ENCODE measurements at regions not wholly inside any gene's neighbourhood (a gene's known extent, or its start where the extent isn't known, plus 50 kb on each side); places are given as distances from the start of the nearest gene placed in this dataset.

DNA sequence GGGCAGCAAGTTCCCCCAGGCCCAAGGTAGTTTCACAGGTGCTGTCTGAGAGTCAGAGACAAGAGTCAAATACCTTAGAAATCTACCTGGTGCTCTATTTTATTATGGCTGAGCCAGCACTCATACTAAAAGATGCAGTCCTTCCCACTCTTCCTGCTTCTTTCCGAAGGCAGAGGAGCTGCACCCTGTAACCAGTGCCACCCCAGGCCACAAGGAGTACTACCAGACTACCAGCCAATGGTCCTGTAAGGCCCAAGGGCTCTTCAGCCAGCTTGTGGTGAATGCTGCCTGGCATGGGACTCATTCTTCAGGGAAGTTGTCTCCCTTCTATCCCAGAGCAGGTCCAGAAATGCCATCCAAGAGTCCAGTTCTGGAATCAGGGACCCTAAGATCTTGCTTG is 203.8 kb upstream of the DUSP10 start:
- DNase-seq = no peak

DNA sequence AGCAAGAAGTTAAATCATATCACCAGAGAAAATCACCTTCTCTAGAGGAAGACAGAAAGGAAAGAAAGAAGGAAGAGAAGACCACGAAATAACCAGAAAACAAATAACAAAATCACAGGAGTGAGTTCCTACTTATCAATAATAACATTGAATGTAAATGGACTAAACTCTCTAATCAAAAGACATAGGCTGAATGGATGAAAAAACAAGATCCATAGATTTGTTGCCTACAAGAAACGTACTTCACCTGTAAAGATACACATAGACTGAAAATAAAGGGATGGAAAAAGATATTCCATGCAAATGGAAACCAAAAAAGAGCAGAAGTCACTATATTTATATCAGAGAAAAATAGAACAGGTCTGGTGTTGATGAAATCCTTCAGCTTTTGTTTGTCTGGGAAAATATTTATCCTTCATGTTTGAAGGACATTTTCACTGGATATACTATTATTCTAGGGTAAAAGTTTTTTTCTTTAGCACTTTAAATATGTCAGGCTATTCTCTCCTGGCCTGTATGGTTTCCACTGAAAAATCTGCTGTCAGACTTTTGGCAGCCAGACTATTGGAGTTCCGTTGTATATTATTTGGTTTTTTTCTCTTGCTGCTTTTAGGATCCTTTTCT is 202.5 kb upstream of the DUSP10 start:
- no peak for DNase-seq

DNA sequence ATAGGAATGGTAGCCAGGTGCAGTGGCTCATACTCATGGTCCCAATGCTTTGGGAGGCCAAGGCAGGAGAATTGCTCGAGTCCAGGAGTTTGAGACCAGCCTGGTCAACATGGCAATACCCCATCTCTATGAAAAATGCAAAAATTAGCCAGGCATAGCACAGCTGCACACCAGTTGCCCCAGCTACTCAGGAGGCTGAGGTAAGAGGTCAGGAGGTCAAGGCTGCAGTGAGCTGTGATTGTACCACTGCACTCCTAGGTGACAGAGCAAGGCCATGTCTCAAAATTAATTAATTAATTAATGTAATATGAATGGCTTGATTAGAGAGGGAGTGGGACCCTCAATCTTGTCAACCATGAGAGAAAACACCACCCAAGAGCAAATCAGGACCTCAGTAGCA is 198.7 kb upstream of the DUSP10 start:
- DNase-seq = no peak

DNA sequence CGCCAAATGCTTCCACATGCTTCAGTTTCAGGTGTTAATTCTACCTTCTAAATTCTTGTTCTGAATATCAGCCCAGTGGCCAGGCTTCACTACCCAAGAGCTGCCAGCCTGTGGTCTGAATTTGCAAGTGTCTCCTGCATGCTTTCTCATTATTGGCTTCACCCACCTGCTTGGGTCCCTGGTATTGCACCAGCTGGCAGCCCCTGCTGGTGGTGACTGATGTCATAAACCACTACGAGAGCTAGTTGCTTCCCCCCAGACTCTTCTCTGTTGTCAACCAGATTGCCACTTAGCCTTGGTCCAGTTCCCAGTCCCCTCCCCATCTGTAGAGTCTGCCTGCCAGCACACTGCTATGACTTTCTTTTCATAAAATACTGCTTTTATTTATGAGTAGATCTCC is 197.7 kb upstream of the DUSP10 start:
- no peak for DNase-seq

DNA sequence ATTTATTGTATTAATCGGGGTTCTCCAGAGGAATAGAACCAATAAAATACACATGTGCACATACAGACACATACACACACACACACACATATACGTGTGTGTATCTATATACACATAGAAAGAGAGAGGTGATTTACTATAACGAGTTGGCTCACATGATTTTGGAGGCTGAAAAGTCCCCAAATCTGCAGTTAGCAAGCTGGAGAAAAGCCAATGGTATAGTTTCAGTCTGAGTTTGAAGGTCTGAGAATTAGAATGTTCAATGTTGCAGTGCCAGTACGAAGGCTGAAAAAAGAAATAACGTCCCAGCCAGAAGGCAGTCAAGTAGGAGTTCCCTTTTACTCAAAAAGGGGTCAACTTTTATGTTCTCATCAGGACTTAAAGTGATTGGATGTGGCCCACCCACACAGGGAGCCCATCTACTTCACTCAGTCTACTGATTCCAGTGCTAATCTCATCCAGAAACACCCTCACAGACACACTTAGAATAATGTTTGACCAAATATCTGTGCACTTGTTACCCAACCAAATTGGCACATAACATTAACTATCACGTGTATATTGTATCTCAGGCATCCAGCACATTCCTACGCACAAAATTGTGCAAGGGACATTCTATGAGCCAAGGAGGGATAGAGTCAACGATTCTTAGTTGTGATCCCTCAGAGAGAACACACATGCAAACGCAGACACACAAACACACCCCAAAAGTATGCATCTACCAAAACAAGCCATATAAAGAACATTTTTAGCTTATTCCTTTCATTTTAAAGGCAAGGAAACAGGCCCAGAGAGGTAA is 195.5 kb upstream of the DUSP10 start:
- DNase-seq = no peak

DNA sequence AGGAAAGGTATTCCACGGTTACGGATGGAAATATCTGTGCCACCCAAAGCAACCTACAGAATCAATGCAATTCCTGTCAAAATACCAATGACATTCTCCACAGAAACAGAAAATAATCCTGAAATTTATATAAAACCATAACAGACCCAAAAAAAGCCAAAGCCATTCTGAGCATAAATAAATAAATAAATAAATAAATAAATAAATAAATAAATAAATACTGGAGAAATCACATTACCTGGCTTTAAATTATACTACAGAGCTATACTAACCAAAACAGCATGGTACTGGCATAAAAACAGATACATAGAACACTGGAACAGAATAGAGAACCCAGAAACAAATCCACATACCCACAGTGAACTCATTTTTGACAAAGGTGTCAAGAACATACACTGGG is 191.9 kb upstream of the DUSP10 start:
- no peak for DNase-seq

DNA sequence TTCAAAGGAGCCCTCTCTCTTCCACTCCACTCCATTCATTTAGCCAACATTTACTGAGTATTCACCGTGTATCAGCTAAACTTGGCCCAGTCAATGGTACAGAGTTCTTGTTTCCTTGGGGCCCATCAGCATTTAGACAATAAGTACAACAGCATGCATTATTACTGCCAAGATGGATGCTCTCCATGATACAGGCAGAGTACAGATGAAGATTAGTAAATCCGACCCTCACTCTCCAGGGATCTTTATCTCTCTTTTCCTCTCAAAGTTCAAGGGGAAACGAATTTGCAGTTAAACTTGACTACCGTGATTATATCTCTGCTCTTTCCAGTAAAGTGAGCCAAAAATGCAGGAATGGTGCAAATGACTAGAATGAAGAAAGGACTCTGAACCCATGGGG is 184.6 kb upstream of the DUSP10 start:
- no peak for DNase-seq

DNA sequence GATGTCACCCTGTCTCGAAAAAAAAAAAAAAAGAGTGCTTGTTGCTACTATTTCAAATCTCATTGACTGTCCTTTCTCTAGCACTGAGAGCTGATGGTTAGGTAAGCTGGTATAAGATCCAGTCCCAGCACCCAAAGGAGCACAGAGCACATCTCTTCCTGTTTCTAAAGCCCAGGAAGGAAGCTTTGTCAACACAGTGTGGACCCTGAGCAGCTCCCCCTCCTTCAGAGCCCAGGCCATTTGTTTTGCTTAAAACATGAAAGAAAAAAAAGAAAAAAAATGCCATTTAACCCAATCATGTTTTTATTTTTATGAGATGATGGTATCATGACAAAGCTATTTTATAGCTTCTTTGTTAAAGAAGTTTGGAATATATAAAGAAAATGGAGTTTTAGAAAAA is 184.1 kb upstream of the DUSP10 start:
- DNase-seq = no peak

DNA sequence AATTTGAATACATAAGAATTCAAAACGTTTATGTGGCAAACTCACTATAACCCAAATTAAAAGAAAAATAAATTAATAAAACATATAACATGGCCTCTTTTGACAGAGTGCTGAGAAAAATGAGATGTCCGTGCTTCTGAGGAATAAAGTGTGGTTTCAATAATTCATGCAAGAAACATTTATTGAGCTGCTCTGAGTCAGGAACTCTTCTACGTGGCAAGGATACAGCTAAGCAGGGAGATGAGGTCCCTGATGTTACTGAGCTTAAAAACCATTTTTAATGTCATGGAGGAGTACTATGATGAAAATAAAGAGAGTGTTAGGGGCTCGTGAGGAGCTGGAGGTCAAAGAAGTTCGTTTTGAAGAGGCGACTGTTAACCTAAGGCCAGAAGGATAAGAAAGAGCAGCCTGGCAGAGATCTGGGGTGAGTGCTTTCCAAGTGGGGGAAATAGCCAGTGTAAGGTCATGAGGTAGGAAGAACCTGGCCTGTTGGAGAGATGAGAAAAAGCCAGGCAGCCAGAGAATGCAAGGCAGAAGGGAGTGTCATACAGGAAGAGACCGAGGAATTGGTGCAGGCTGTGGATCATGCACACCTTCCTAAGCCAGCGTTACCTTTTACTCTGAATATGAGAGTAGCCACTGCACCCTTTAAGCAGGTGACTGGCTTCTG is 182.2 kb upstream of the DUSP10 start:
- DNase-seq = no peak

DNA sequence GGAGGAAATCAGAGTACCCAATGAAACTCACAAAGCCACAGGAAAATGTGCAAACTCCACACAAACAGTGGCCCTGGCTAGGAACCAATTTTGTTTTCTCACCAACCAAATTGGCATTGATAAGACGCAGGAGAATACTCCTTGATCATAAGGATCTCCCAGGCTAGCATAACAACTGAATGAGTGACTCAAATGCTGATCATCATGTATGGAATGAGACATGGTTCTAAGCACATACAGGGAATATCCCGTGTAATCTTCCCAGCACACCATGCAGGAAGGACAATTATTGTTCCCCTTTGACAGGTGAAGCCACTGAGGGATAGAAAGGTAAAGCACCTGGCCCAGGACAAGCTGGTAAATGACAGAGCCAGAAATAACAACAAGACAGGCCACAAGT is 180.0 kb upstream of the DUSP10 start:
- DNase-seq = no peak

DNA sequence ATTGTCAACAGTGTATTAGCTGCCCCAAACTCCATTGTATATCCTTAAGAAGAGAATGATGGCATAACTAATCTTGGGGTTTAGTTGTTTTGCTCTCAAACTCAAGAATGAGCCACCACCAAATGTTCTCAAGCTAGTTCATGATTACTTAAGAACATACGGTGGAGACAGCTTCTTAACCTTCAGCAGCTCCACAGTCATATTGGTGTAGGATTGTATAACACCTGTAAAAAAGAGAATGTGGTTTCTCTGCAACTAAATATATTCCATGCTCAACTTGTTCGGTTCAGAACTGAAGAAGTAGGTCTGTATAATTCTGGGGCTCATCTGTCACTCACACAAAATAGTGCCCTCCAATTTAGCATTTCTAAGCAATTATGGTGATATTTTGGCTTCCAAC is 177.9 kb upstream of the DUSP10 start:
- DNase-seq = no peak

DNA sequence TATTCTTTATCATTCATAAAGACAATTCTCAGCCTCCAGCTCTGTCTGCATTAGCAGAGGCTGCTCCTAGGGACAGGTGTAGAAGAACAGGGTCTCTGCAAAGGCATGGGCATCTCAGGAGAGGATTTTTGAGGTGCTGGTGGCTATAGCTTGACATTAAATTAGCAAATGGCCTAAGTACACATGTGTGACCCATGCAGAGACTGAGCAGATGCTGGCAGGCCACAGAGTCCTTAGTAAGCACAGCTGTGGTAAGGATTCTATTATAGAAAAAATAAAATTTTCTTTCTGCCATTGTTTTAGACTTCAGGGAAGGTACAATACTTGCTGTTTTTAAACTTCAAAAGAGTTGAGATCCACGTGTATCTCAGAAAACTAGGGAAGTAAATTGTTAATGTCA is 177.5 kb upstream of the DUSP10 start:
- no peak for DNase-seq

DNA sequence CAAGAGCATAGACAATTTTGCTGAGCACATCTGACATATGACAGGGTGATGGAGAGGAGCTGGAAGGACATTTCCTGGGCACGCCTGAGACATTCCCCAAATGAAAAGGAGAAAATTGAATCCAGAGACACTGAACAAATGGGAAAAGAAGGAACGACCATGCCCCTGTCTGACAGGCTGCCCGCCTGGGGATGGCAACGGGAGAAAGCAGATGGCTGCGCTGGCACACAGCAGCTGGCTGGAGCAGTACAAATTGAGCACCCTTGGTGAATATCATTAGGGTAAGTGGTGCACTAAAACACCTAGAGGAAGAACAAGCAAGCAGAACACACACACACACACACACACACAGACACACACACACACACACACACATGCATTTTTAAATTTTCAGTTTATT is 174.3 kb upstream of the DUSP10 start:
- no peak for DNase-seq

DNA sequence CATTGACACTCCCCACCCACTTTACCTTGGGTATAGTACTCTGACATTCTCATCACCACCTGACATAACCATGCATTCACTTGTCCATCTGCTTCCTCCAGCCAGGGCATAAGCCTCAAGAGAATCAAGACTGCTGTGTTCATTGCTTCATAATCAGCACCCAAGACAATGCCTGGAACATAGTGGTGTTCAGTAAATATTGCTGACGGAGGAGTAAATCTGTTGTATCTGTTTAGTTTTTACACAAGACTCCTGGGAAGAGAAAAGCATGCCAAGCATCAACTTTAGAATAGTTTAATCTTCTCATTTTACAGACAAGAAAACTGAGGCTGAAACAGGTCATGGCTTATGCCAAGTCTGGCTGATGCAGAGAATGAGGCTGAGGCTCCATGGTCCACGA is 173.9 kb upstream of the DUSP10 start:
- no peak for DNase-seq

DNA sequence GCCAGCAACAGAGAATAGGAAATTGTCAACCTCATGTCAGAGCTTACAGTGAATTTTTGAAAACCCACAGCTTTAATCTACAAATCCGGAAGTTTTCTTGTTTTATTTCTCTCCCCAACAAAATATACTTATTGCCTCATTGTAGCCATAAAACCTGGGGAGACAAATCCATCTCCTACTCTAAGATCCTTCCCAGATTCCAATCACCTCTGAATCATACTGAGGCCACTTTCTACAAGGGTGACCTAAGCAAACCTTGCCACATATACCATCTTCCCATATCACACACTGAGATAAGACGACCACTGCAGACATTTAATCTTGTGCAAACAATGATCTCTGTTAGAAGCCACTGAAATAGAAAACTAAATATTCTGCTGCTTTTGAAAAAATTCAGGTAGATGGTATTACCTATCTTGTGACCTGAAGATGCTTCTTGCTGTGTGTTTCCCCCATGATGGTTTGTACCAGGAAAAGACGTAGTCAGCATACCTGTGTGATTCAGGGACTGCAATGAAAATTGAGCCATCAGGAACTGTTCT is 171.5 kb upstream of the DUSP10 start:
- DNase-seq = no peak

DNA sequence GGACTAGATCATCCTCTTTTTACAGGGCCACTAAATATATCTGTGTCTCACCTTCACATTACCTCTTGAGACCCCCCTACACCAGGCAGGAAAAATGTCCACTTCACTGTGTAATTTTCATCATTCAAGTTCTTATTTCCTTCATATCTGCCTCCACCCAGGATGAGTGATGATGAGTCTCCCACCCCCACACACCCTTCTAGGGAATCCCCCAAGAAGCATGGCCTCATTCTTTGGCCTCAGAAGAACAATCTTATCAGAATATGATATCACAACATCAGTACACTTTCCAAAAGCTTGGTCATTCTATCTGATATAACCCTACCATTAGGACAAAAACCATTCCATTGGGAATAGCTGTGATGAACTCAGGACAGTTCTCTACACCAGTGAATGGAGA is 170.3 kb upstream of the DUSP10 start:
- no peak for DNase-seq

DNA sequence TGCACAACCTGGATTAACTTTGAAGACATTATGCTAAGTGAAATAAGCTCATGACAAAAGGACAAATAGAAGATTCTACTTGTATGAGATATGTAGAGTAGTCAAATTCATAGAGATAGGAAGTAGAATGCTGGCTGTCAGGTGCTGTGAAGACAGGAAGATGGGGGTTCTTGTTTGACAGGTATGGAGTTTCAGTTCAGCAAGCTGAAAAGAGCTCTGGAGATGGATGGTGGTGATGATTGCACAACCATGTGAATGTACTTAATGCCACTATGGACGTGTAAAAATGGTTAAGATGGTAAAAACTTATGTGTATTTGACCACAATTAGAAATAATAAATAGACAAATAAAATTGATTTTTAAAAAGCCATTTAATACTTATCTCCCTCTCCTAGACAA is 169.8 kb upstream of the DUSP10 start:
- DNase-seq = no peak

DNA sequence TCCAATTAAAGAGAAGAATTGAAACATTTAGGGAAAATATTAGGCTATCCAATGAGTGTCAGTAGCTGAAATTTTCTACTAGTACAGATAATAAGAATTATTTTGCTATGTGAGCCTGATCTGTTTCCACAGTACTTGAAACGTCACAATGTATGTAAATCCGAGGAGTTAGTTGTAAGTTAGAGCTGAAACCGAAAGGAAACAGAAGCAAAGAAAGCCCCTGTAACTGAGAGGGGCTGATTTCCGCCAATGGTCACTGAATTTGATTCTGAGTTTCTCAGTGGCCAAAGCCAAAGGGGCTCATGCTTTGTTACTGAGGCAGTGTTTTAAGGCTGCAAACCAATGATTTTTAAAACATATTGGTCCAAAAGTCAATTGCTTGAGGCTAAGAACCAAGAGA is 168.3 kb upstream of the DUSP10 start:
- DNase-seq = no peak

DNA sequence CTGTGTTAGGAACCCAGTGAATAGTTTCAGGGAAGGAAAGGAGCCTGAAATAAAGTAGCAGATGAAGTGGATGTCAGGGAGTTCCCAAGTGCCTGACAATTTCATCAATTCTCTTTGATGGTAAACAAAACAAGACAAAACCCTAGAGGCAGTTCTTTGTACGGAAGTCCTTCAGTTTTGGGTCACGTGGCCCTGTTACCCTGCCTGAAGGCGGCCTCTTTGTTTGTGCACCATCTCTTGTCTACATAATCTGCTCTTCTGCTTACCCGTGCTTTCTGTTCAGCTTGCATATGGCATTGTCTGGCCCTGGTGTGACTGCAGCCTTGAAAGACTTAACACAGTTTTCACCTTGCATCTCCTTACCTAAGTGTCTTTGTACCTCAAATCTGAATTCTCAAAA is 166.7 kb upstream of the DUSP10 start:
- DNase-seq = no peak

DNA sequence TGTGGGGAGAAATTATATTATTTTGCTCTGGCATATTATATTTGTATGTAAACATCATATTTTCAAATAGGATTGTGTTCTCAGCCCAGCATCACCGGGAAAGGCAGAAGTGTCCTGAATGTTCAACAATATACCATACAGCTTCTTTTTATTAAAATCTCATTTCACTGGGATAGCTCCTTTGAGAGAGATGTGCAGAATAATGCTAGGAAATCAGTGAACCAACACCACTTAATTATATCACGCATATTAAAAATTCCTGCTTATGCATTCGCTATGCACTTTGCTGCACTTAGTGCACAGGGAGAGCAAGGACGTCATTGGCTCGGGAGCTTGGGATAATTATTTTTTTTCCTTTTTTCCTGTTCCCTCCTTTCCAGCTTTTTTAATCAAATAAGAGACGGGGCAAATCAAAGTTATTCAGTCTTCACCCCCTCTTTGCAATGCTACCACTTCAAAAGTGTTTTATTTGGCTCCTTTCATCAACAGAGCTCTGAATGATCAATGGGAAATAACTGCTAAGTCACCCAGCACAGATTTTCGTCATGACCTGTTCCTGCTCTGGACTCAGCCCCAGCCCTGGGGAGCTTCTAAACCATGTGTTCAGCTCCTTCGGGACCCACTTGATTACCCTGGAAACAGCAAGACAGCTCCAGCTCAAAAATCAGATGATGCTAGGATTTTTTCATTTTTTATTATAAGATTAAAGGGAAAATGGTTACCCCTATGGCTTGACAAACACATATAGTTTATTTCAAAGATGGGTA is 165.5 kb upstream of the DUSP10 start:
- no peak for DNase-seq

DNA sequence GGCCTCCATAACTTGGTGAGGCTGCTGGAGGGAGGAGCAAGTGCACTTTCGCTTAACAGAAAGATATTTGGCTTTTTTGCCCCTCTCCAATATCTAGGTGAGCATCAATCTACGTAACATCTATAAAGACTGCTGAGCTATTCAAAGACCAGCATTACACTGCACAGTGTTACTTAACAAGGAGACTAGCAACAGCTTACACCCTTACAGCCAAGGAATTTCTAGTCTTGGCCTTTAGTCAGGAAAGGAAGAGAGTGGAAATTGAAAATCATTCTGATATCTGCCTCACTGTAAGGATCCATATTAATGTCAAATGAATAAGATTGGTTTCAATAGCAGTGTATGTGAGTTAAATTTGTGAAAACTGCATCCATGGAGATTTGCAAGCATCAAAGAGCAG is 163.9 kb upstream of the DUSP10 start:
- no peak for DNase-seq

DNA sequence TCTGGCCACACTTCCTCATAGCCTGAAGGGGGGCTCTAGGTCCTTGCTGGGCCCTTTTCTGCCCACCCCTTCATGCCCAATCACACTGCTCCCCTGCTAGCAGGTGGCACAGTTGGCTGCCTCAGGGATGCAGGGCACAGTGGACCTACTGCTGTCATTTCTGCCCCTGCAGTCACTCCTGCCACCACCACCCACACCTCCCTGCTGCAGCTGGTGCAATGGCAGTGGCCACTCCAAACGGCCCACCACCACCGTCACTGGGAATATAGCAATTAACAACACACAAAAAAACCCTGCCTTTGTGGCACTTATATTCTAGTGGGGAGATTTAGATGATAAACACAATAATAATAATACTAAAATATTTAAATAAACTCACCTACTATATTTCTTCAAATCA is 162.4 kb upstream of the DUSP10 start:
- DNase-seq = no peak

DNA sequence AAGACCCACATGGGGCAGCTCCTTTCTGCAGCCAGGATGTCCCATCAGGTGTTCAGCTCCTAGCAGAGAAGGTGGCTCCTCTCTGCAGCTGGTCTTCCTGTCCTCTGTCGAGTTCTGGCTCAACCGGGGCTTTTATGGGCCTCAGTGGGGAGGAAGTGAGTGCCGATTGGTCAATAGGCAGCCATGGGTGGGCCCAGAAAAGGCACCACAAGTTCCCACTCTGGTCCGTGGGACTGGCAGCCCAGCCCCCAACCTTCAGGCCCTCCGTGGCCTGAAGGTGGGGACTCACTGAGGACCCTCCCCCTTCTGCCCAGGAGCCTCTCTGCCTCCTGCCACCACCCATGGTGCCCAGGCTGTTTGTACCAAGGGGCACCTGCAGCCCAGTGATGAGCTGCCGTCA is 161.7 kb upstream of the DUSP10 start:
- no peak for DNase-seq

Data from activated CD4-positive, alpha-beta T cell treated with anti-CD3 and anti-CD28 coated beads for 1 hour (primary cell).